HG03432 (cell line): ENCODE measurements at regions not wholly inside any gene's neighbourhood (a gene's known extent, or its start where the extent isn't known, plus 50 kb on each side); places are given as distances from the start of the nearest gene placed in this dataset.
A peak's percentile ranks its signal among the peaks of the same experiment; 100 is the strongest.

Source experiments
- ATAC-seq: cut with Tn5 transposase; IDR thresholded peaks from one replicate; pipeline ENCODE4 v1.9.1; 2021; ENCODE audit warnings: mild to moderate bottlenecking, moderate library complexity; ENCODE audit not compliant: unreplicated experiment

GRCh38 chr20:16175322-16175961 is 397.8 kb downstream of the KIF16B start:
- no peak for ATAC-seq

GRCh38 chr20:16174311-16174710 is 398.9 kb downstream of the KIF16B start:
- no peak for ATAC-seq

GRCh38 chr20:16173044-16173443 is 400.2 kb downstream of the KIF16B start:
- ATAC-seq, result no peak

- ATAC-seq, result no peak
Measured at GRCh38 chr20:16171180-16171579, 402.1 kb downstream of the KIF16B start.

GRCh38 chr20:16170406-16170971 is 402.8 kb downstream of the KIF16B start:
- ATAC-seq, result no peak

GRCh38 chr20:16167423-16168130 is 405.7 kb downstream of the KIF16B start:
- ATAC-seq, result no peak

GRCh38 chr20:16166737-16167136 is 406.5 kb downstream of the KIF16B start:
- no peak for ATAC-seq

GRCh38 chr20:16158976-16159286 is 414.3 kb downstream of the KIF16B start:
- ATAC-seq, result peak; percentile 55

GRCh38 chr20:16158090-16158975 is 414.9 kb downstream of the KIF16B start:
- peak; percentile 81 for ATAC-seq

- no peak for ATAC-seq
Measured at GRCh38 chr20:16147916-16148315, 425.3 kb downstream of the KIF16B start.

- no peak for ATAC-seq
Measured at GRCh38 chr20:16147216-16147615, 426.0 kb downstream of the KIF16B start.

GRCh38 chr20:16145919-16146318 is 427.3 kb downstream of the KIF16B start:
- ATAC-seq, result no peak

GRCh38 chr20:16143596-16143995 is 429.7 kb downstream of the KIF16B start:
- no peak for ATAC-seq

GRCh38 chr20:16135630-16136029 is 437.6 kb downstream of the KIF16B start:
- ATAC-seq, result no peak

GRCh38 chr20:16132036-16132798 is 441.0 kb downstream of the KIF16B start:
- no peak for ATAC-seq

GRCh38 chr20:16129411-16129810 is 443.8 kb downstream of the KIF16B start:
- no peak for ATAC-seq

GRCh38 chr20:16128538-16129106 is 444.6 kb downstream of the KIF16B start:
- no peak for ATAC-seq

GRCh38 chr20:16125816-16126215 is 447.4 kb downstream of the KIF16B start:
- no peak for ATAC-seq

- no peak for ATAC-seq
Measured at GRCh38 chr20:16124911-16125776, 448.1 kb downstream of the KIF16B start.
